NCI-H2029 treated with DMSO at 0.1 percent for 48 hours (cell line): ENCODE measurements at regions not wholly inside any gene's neighbourhood (a gene's known extent, or its start where the extent isn't known, plus 50 kb on each side); places are given as distances from the start of the nearest gene placed in this dataset.
"Not testable (repeated sequence)": the region's sequence is repeated elsewhere in the genome, so short reads cannot be mapped to it uniquely, and the experiment has no call there.

ENCODE experiments used
- DNase-seq: peaks from one replicate; lab custom pipeline; 2025; lab: John Stamatoyannopoulos, UW

DNA sequence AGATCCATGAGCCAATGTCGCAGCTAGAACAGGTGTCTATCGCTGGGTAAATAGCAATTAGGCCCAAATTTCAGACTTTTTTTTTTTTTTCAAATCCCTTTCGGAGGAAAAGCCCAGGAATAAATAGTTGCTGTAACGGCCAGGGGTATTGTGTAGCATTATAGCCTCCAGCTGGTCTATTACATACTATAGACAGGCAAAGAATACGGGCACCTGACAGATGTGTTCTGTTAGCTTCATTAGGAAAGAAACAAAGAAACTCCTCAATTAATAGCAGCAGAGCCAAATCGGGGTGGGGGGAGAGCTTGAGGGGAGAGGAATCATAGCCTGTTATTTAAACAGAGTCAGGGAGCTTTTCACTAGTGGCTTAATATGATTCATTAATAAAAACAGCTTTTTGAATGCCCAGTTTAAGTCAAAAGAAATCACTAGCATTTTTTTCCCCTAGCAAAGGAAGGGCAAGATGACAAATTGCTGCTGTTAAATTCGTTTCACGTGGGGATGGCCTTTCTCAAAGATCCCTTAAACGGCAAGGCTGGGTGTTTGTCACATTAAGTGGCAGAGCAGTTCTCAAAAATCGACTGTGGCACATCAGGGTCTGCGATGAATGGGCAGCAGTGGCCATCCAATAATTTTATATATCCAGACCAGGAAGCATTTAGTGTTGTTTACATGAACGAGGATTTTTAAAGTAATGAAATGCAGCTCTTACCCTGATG is 139.4 kb downstream of the ID4 start:
- no peak for DNase-seq

DNA sequence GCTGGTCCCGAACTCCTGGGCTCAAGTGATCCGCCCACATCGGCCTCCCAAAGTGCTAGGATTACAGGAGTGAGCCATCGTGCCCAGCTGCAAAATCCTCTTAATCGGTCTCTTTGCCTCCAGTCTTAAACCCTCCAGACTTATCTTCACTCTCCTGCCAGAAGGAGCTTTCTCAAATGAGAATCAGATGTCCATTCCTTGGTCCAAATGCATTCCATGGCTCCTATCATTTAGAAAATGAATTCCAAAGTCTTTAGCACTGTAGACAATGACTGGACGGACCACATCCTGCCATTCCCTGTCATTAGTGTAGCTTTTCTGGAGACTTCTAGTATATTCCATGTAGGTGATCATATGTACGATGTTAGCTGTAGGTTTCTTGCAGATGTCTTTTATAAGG is 141.9 kb downstream of the ID4 start:
- DNase-seq: no peak

DNA sequence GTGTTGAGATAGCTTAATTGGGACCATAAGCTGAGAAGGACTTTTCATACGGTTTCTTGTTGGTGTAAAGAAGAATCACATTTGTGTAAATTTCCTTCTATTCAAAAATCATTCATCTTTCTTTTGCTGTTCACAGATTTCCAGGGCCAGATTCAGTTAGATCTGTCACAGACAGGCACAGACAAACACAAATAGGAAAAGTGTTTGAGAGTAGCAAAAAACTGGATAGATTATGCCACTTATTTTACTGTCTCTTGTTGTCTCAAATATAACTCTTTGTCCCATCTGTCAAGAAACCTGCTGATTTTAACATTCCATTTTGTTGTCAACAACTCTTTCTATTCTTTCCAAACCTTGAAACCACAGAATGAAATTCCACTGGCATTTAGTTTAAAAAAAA is 142.8 kb downstream of the ID4 start:
- DNase-seq: no peak

DNA sequence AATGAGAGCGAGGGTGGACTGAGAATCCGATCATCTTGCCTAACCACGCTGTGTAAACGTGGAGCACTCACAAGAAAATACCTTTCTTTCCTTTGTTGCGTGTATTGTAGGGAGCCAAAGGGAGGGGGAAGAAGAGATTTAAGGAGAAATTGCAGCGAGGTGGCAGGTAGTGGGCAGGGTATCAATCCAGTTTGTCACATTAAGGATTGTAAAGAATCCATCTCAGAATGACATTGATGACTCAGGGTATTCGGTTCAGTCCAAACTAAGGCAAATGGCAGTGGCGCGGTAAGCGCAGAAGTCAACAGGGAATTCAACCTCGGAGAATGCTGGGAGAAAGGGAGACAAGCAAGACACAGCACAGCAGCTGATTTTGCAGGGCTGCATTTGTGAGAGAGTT is 146.2 kb downstream of the ID4 start:
- DNase-seq: no peak

DNA sequence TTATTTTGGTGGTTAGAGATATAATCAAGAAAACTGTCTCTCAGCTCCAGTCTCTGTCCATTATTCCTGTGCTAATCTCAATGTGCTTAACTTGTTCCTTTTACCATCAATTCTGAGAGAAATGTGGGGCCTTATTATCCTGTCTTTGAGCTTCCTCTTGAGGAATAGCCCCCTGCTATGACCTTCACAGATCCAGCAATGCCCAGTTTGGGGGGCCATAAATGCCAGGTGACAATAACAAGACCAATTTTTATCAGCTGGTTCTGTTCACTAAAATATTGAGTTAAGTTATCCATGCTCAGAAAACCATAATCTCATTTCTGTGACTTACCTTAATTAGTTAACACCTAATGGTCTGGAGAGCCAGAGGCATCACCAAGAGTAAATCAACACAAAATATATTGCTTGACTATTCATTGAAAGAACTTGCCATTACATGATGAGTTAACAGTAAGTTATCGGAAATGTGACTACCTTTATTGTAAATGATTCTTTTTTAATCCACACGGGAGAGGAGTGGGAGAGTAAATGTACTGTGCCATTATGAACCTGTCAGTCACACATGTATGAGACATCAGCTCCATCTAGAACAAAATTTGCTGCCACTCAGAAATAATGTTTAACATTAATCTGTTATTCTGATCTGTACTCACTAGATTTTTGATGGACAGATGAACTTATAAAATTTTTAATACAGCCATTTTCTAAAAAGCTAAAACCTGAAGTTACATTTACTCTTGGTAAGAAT is 149.7 kb downstream of the ID4 start:
- DNase-seq: no peak

DNA sequence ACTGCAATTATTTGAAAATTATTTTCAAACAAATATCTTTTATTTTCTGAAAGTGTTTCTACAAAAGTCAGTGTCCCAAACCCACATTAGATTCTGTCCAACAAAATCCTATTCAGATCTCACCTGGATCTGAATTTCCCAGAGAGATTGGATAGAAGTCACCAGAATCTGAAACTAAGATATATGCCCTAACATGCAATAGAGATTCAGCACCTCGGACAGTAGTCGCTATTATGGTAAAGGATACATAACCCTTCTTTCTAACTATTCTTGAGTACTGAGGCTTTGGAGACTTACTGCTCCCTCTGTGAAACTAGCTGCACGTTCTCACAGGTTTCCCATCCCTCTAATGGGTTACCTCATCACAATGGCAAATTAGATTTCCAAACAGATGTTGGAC is 151.4 kb downstream of the ID4 start:
- DNase-seq: no peak

DNA sequence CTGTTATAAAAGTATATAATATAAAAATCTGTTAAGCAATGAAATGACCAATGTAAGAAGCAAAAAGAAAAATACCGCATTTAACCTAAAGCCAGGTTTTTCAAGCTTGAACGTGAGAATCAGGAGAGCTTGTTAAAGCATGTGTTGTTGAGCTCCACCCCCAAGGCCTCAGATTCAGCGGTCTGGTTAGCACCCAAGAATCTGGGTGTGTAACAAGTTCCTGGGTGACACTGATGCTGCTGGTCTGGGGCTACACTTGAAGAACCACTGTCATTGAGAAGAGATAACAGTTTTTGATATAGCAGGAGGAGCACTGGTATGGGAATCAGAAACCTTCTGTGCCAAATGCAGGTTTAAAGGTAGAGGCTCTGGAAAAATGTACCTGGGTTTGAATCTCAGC is 154.0 kb downstream of the ID4 start:
- DNase-seq: no peak

DNA sequence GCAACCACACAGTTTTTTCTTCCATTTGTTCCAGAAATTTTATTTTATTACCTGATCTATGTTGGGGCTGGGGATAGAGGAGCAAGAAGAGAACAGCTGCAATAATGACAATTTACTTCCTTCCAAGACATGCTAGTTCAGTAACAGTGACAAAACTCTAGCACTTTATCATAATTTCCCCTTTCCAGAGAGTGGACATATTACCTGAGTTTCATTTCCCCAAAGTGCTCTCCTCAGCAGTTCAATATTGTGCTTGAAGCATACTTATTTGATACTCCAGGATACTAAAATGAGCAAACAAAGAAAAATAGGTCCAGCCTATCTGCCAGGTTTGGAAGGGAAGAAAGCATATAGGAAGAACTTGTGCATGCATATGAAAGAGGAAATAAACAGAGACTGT is 157.7 kb downstream of the ID4 start:
- peak; percentile 61 for DNase-seq

DNA sequence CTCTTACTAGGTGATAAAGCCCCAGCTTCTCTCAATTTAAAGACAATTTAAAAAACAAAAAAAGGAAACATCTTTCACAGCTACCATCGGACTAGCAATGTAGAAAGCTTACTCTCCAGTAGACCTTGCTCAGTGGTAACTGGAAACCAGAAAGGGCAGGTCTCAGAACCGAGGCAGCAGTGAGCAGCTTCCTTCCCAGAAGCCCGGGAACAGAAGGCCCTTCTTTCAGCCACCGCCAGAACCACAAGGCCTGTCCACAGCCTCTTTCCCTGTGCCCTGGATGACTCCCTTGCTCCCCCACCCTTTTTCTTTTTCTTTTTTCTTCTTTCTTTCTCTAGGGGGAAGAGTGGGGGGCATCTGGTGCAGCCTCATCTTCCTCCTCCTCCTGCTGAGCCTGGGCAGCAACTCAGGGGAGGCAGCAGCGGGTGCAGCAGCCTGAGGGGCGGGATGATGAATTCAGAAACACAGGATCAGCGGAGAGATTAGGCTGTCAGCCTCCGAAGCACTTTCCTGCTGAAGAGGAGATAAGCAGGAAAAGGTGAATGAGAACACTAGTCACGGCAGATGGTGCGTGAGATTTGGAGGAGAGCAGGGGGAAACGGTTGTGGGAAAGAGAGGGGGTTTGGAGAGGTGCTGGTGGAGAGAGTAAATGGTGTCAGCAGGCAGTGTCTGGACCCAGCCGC is 158.5 kb downstream of the ID4 start:
- DNase-seq: no peak

DNA sequence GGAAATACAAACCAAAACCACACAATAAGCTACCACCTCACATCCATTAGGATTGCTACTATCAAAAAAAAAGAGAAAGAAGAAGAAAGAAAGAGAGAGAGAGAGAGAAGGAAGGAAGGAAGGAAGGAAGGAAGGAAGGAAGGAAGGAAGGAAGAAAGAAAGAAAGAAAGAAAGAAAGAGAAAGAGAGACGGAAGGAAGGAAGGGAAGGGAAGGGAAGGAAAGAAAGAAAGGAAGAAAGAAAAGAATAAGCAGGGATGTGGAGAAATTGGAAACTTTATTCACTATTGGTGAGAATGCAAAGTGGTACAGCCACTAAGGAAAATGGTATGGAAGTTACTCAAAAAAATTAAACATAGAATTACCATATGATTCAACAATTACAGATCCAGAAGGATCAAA is 159.9 kb downstream of the ID4 start:
- no peak for DNase-seq

DNA sequence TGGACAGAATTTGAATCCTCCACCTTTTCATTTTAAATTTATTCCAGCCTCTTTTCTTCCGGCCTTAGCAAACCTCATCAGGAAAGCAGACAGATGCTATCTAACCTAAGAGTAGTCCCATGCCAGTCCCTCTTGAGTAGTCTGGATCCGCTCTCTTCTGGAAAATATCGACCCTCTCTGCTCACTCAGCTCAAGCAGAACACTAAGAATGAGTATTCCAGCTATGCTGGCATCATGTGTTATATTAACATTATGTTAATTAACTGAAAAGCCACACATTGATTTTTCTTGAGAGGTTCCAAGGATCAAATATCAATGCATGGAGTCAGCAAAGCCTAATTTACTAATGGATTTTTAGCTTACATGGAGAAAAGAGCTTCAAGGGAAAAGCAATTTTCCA is 161.4 kb downstream of the ID4 start:
- no peak for DNase-seq

DNA sequence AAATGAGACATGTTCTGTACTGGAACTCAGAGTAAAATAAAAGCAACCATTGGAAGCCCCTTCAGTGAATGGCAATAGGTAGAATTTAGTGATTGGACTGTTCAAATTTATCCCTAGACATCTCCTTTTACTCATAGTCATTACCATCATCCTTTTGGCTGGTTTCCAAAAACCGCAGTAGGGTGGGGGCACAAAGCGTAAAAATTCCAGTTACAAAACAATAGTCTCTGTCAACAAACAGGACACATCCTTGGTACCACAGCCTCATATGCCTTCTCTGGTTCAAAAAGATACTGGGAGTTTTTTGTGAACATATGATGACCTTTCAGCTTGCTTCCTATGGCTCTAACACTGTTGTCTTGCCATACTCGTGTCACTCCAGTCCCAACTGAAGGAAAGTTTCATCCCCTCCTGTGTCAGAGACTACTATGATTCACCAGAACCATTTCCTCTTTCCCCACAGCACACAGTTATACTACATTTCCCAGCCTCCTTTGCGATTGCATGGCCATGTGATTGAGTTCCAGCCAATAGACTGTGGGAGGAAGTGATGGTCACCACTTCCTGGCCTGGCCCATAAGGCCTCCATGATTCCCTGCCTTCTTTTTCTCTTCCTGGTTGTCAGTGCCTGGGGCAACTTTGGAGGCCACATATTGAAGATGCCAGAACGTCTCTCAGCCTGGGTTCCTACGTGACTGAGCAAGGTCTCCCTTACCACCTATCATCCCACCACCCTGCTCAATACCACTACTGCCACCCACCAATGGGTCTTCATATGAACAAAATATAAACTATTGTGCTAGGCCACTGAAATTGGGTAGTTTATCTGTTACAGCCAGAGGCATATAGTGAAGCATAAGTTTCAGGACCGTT is 162.4 kb downstream of the ID4 start:
- DNase-seq: peak; percentile 47

DNA sequence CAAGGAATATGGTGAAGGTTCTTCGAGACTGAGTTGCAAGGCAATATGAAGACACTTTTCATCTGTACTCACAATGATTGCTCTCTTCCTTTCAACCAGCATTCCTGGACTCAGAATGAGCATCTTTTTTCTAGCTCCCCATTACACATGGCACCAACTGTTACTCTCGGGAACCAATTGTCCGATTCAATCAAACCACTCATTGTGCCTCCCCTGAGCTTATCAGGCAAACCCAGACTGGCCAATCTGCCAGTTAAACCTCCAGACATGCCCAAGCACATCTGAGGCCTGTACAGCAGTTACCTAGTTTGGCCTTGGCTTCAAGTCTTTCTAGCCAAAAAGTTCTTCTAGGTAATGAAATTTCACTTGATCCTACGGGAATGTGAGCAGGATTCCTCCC is 164.1 kb downstream of the ID4 start:
- no peak for DNase-seq

DNA sequence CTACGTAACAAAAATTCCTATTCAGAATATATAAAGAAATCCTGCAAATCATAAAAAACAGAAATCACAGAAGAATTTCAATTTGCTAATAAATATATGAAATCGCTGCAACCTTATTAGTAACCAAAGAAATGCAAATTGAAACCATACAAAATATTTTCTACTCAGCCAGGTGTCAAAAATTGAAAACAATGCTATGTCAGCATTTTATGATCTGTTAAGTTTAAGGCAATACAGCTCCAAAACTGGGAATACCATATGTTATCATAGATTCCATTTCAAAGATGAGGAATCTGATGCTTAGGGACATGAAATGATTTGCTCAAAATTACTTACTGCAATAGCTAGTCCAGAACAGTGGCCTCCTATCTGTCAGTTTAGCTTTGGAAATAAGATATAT is 168.9 kb downstream of the ID4 start:
- no peak for DNase-seq

DNA sequence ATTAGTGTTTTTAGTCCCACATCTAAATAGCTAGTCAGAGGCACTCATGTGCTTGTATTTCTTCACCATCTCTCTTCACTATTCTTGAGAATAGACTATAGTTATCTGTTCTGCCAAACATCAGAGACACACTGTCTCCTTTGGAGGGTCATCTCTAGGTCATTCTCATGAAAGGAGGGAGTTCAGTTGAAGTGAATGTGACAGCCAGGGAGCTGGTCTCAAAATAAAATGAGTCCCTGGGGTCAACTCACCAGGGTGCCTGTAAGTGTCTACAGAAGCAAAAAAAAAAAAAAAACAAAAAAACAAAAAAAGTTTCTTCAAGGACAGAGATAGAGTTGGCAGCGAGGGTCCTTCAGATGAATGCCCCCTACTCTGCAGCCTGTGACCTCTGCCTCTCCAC is 171.0 kb downstream of the ID4 start:
- DNase-seq: no peak

DNA sequence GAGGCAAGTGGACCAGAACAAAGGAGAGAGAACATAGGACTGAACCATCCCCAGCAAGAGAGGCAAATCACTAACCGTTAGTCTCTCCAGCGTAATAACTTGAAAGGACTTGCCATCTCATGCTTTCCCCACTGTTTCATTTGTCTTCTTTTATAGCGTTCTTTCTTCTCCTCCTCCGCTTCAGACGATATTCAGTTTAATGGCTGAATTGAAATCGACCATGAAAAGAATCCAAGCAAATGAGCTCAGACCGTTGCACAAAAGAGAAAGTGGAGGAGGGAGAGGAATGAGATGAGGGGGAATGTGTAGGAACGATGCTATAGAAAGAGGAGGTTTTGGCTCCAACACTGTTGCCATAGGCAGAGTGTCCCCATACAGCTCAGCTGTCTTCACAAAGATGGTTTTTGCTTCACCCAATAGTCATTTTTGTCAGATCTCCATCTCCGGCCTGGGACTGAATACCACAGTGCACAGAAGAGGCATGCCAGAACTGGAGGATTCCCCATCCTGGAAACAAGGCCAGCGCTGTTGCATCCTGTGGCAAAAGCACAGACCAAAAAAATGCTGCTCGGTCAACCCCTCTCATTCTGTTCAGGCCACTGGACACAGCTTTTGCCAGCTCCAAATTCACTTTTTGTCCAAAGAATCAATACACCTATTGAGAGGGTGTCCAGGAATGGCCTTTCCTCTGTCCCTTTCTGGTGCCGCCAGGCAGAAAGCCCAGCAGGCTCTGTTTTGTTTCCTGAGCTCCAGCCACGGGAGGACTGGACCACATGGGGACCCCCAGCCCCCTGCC is 176.1 kb downstream of the ID4 start:
- no peak for DNase-seq

DNA sequence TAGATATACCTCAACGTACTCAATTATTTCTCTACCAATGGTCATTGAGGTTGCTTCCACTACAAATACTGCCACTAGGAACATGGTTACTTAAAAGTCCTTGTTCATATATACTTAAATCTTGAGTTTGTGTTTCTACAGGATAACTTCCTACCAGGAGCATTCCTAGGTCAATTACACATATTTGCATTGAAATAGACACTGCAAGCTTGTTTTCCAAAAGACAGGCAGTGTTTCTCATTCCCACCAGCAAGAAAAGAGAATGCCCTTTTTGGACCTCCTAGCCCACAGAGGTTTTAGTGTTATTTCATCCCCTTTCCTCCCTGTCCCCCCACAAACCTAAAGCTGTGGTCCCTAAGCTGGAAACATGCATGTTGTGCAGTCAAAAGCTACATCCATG is 177.3 kb downstream of the ID4 start:
- no peak for DNase-seq

DNA sequence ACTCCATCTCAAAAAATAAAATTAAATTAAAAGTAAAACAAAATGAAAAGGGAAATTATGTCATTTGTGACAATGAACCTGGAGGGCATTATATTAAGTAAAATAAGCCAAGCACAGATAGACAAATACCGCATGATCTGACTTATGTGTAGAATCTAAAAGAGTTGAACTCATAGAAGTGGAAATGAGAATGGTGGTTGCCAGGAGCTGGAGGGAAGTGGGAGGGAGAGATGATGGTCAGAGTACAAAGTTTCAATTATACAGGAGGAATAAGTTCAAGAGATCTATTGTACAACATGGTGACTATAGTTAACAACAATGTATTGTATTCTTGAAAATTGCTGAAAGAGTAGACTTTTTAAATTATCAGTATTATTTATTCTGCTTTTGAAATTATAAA is 183.4 kb downstream of the ID4 start:
- DNase-seq: no peak

DNA sequence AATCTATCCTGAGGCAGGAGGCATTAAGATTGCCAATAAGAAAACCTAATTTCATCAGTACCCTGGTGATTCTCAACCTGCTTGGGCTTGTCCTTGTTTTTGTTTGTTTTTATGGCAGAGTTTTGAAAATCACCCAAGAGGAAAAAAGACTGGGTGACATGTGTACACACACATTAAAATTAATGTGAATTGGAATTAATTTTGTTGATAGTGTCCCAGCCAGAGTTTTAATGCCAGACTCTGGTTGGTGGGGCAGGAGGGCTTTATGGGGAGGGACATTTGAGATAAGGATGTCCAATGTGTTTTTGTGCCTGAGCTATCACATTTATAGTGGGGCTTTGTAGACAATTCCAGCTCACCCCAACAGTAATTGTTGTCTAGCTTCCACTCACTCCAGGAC is 184.6 kb downstream of the ID4 start:
- no peak for DNase-seq

DNA sequence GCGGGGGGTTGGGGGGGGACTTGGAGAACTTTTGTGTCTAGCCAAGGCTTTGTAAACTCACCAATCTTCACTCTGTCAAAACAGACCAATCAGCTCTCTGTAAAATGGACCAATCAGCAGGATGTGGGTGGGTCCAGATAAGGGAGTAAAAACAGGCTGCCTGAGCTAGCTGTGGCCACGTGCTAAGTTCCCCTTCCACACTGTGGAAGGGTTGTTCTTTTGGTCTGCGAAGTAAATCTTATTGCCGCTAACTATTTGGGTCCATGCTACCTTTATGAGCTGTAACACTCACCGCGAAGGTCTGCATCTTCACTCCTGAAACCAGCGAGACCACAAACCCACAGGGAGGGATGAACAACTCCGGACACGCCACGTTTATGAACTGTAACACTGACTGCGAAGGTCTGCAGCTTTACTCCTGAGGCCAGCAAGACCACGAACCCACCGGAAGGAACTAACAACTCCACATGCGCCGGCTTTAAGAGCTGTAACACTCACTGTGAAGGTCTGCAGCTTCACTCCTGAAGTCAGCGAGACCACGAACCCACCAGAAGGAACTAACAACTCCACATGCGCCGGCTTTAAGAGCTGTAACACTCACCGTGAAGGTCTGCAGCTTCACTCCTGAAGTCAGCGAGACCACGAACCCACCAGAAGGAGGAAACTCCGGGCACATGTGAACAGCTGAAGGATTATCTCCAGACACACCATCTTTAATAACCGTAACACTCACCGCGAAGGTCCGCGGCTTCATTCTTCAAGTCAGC is 186.6 kb downstream of the ID4 start:
- not testable (repeated sequence) for DNase-seq

DNA sequence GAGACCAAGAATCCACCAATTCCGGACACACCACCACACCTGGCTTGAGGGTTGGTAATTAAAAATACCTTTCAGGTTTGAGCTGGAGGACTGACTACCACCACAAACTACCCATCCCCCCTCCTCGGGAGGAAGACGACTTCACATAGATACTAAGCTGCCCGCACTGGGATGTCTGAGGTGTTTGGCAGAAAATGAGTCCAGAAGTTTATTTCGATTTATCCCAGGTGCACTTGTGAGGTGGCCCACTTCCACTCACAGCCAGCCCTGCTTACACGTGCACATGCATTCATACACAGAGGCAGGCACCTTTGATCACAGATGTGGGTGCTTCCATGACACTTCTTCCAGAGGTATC is 187.1 kb downstream of the ID4 start:
- no peak for DNase-seq
